HCT116 (cell line): ENCODE measurements at regions not wholly inside any gene's neighbourhood (a gene's known extent, or its start where the extent isn't known, plus 50 kb on each side); places are given as distances from the start of the nearest gene placed in this dataset.

Source experiments
- CBX3 ChIP-seq: IDR thresholded peaks from 2 replicates; pipeline ENCODE4 v1.6.1; 2012; ENCODE audit warnings: low read depth
- CEBPB ChIP-seq: IDR thresholded peaks from 2 replicates; pipeline ENCODE4 v1.6.1; 2012; ENCODE audit warnings: low read depth
- EZH2 ChIP-seq: fragments of 200-600 bp; sonication (generic); IDR thresholded peaks from 2 replicates; pipeline ENCODE4 v1.6.1; 2017; ENCODE audit warnings: antibody characterized with exemption, mixed run types
- EZH2phosphoT487 ChIP-seq: fragments of 200-600 bp; IDR thresholded peaks from 2 replicates; pipeline ENCODE4 v1.6.1; 2018; ENCODE audit warnings: antibody characterized with exemption, borderline replicate concordance
- JUND ChIP-seq: IDR thresholded peaks from 2 replicates; pipeline ENCODE4 v1.6.1; 2012
- POLR2A ChIP-seq: IDR thresholded peaks from 2 replicates; pipeline ENCODE4 v1.7.0; 2011; ENCODE audit warnings: borderline replicate concordance; ENCODE audit not compliant: insufficient read depth, insufficient read length; ENCODE audit errors: extremely low read depth
- POLR2AphosphoS5 ChIP-seq: IDR thresholded peaks from 2 replicates; pipeline ENCODE4 v1.6.1; 2011; ENCODE audit warnings: mild to moderate bottlenecking, low read depth, low read length, moderate library complexity
- SRF ChIP-seq: IDR thresholded peaks from 2 replicates; pipeline ENCODE4 v1.6.1; 2012; ENCODE audit warnings: low read depth
- ZNF274 ChIP-seq: fragments of 200-500 bp; sonication (Bioruptor generic); IDR thresholded peaks from 2 replicates; pipeline ENCODE4 v1.6.1; 2014; ENCODE audit warnings: mild to moderate bottlenecking, low read depth, low read length, inconsistent platforms
- TF ChIP-seq, protein P1 (sequence below), 3 experiments: fragments of 200-600 bp in 1 of 3; sonication (generic) in 1 of 3; IDR thresholded peaks in 2 of 3; conservative IDR thresholded peaks in 1 of 3; 2 replicates each; pipeline ENCODE4 v1.5.1; 2012 to 2017; ENCODE audit warnings: low read depth in 2 of 3, low read length in 2 of 3, antibody characterized with exemption in 1 of 3, borderline replicate concordance in 1 of 3, control low read depth in 1 of 3, mild to moderate bottlenecking in 1 of 3, mixed read lengths in 1 of 3, mixed run types in 1 of 3, moderate library complexity in 1 of 3; ENCODE audit not compliant: insufficient read depth in 1 of 3
- TF ChIP-seq, protein P2 (sequence below): IDR thresholded peaks from 2 replicates; pipeline ENCODE4 v1.6.1; 2012; ENCODE audit warnings: low read depth

DNA sequence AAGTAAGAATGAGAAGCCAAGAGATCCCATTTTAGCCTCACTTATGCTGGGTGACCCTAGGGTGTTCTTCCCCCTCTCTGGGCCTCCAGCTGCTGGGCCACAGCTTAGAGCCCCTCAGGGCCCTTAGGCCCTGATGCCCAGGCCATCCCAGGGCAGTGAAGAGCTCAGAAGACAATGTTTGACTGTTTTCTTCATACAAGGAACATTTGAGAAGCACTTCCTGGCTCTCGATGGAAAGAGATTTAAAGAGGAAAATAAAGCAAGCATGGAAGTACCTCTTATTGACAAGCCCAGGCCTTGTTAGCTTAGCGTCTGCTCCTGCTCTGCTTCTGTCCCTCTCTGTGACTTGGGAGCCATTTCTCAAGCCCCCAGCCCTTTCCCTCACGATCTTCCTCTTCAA lies 165.9 kb upstream of the SMIM23 start:
- TF ChIP-seq POLR2A, result no peak
- no peak for TF ChIP-seq EZH2phosphoT487
- no peak for TF ChIP-seq POLR2AphosphoS5
- no peak for TF ChIP-seq SRF
- TF ChIP-seq, protein P1, sequence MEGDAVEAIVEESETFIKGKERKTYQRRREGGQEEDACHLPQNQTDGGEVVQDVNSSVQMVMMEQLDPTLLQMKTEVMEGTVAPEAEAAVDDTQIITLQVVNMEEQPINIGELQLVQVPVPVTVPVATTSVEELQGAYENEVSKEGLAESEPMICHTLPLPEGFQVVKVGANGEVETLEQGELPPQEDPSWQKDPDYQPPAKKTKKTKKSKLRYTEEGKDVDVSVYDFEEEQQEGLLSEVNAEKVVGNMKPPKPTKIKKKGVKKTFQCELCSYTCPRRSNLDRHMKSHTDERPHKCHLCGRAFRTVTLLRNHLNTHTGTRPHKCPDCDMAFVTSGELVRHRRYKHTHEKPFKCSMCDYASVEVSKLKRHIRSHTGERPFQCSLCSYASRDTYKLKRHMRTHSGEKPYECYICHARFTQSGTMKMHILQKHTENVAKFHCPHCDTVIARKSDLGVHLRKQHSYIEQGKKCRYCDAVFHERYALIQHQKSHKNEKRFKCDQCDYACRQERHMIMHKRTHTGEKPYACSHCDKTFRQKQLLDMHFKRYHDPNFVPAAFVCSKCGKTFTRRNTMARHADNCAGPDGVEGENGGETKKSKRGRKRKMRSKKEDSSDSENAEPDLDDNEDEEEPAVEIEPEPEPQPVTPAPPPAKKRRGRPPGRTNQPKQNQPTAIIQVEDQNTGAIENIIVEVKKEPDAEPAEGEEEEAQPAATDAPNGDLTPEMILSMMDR (IDR thresholded peaks at IDR 0.05 in 2 of 3, conservative IDR thresholded peaks at IDR 0.05 in 1 of 3; ENCODE audit: borderline replicate concordance in 1 of 3, insufficient read depth in 1 of 3, low read depth in 2 of 3, low read length in 2 of 3), result no peak
- no peak for TF ChIP-seq JUND
- no peak for TF ChIP-seq CEBPB
- TF ChIP-seq CBX3, result no peak
- no peak for TF ChIP-seq EZH2
- TF ChIP-seq, protein P2, sequence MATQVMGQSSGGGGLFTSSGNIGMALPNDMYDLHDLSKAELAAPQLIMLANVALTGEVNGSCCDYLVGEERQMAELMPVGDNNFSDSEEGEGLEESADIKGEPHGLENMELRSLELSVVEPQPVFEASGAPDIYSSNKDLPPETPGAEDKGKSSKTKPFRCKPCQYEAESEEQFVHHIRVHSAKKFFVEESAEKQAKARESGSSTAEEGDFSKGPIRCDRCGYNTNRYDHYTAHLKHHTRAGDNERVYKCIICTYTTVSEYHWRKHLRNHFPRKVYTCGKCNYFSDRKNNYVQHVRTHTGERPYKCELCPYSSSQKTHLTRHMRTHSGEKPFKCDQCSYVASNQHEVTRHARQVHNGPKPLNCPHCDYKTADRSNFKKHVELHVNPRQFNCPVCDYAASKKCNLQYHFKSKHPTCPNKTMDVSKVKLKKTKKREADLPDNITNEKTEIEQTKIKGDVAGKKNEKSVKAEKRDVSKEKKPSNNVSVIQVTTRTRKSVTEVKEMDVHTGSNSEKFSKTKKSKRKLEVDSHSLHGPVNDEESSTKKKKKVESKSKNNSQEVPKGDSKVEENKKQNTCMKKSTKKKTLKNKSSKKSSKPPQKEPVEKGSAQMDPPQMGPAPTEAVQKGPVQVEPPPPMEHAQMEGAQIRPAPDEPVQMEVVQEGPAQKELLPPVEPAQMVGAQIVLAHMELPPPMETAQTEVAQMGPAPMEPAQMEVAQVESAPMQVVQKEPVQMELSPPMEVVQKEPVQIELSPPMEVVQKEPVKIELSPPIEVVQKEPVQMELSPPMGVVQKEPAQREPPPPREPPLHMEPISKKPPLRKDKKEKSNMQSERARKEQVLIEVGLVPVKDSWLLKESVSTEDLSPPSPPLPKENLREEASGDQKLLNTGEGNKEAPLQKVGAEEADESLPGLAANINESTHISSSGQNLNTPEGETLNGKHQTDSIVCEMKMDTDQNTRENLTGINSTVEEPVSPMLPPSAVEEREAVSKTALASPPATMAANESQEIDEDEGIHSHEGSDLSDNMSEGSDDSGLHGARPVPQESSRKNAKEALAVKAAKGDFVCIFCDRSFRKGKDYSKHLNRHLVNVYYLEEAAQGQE, result no peak
- no peak for TF ChIP-seq ZNF274
